Neural cell (in vitro differentiated cells): ENCODE measurements at regions not wholly inside any gene's neighbourhood (a gene's known extent, or its start where the extent isn't known, plus 50 kb on each side); places are given as distances from the start of the nearest gene placed in this dataset.
"Not testable (repeated sequence)": the region's sequence is repeated elsewhere in the genome, so short reads cannot be mapped to it uniquely, and the experiment has no call there.

ENCODE experiments used
- CTCF ChIP-seq: fragments of 450-650 bp; IDR thresholded peaks from 2 replicates; pipeline ENCODE4 v1.5.1; 2014; ENCODE audit warnings: antibody characterized with exemption, mild to moderate bottlenecking, moderate library complexity; ENCODE audit not compliant: poor library complexity, severe bottlenecking
- EZH2 ChIP-seq: fragments of 200-600, 300-800 bp; shearing (Covaris generic), sonication (generic); IDR thresholded peaks from 2 replicates; pipeline ENCODE4 v1.6.1; 2014; ENCODE audit warnings: antibody characterized with exemption, low read length, borderline replicate concordance, mild to moderate bottlenecking; ENCODE audit not compliant: insufficient read depth, poor library complexity, severe bottlenecking
- MXI1 ChIP-seq: fragments of 450-650 bp; conservative IDR thresholded peaks from 2 replicates; pipeline ENCODE4 v1.6.1; 2014; ENCODE audit warnings: antibody characterized with exemption, mild to moderate bottlenecking; ENCODE audit not compliant: poor library complexity, severe bottlenecking
- POLR2AphosphoS5 ChIP-seq: IDR thresholded peaks from 2 replicates; pipeline ENCODE4 v1.6.1; 2012
- RAD21 ChIP-seq: fragments of 450-650 bp; conservative IDR thresholded peaks from 2 replicates; pipeline ENCODE4 v1.6.1; 2014; ENCODE audit warnings: antibody characterized with exemption, mild to moderate bottlenecking, moderate library complexity
- REST ChIP-seq: IDR thresholded peaks from 2 replicates; pipeline ENCODE4 v1.6.1; 2012; ENCODE audit warnings: borderline replicate concordance

- TF ChIP-seq RAD21, MXI1, CTCF, EZH2, REST, POLR2AphosphoS5: not testable (repeated sequence)
Observed at GRCh38 chr7:131676850-131677249, 120.4 kb upstream of the PODXL start.
